K562 (cell line): ENCODE measurements at regions not wholly inside any gene's neighbourhood (a gene's known extent, or its start where the extent isn't known, plus 50 kb on each side); places are given as distances from the start of the nearest gene placed in this dataset.

Experiments used
- ATAC-seq: fragments of 200-7000 bp; cut with Tn5 transposase; 3 replicates; pipeline ENCODE4 v1.9.1; 2020; ENCODE audit warnings: moderate library complexity
- BruUV-seq: library from RNA; stranded (reverse); fragments of 400-500 nt; replicated peaks from 2 replicates; lab custom pipeline; 2021; lab: Mats Ljungman, UMichigan
- CTCF ChIA-PET: fragments of 300-600 bp; formaldehyde crosslinking; extraction: SDS; loops from one replicate; lab custom pipeline; 2021; ENCODE audit warnings: low intra/inter-chr PET ratio; lab: Yijun Ruan, JAX
- POLR2A ChIA-PET: fragments of 300-600, 350-650 bp; sonication (Branson Sonifier 250); formaldehyde crosslinking; extraction: SDS; loops from one replicate; lab custom pipeline; 2021; ENCODE audit warnings: antibody characterized with exemption, inconsistent platforms; lab: Yijun Ruan, JAX
- DNase-seq, 4 experiments: peaks; one replicate each; pipeline versions ENCODE4 v3.0.0 to v3.0.0-alpha.2; 2011 to 2018; ENCODE audit warnings: low spot score in 3 of 4, mixed read lengths in 3 of 4; ENCODE audit errors: extremely low read depth in 1 of 4
- FAIRE-seq: peaks from 2 replicates; lab custom pipeline; 2011; peaks lifted over from hg19 to GRCh38; lab: Jason Lieb, UNC
- H2AFZ ChIP-seq: 2 replicates; pipeline ENCODE4 v1.6.0; 2011; ENCODE audit warnings: low read depth, low read length, control low read depth, inconsistent platforms
- H3K27ac ChIP-seq: fragments of 200-600 bp; 3 replicates; pipeline ENCODE4 v1.8.0; 2011; ENCODE audit warnings: low read depth, mild to moderate bottlenecking, control low read depth, inconsistent platforms, low read length, moderate library complexity, mixed read lengths; ENCODE audit errors: extremely low read depth
- H3K27me3 ChIP-seq, 2 experiments: fragments of 300-600 bp in 1 of 2; 2 replicates in 1 of 2; 3 replicates in 1 of 2; pipeline versions ENCODE4 v1.6.0 to v1.8.0; 2011; ENCODE audit warnings: inconsistent platforms in 2 of 2, low read length in 2 of 2, mild to moderate bottlenecking in 1 of 2, mixed read lengths in 1 of 2, moderate library complexity in 1 of 2; ENCODE audit not compliant: control insufficient read depth in 2 of 2, insufficient read depth in 2 of 2
- H3K36me3 ChIP-seq: fragments of 300-600 bp; 3 replicates; pipeline ENCODE4 v1.8.0; 2011; ENCODE audit warnings: mild to moderate bottlenecking, low read length, inconsistent platforms; ENCODE audit not compliant: control insufficient read depth, insufficient read depth
- H3K4me1 ChIP-seq, 2 experiments: fragments of 200-600 bp in 1 of 2; replicated peaks in 1 of 2; 2 replicates in 1 of 2; 3 replicates in 1 of 2; pipeline versions ENCODE4 v1.5.1 to v1.8.0; 2011; ENCODE audit warnings: inconsistent platforms in 2 of 2, low read length in 2 of 2, mild to moderate bottlenecking in 1 of 2, mixed read lengths in 1 of 2, moderate library complexity in 1 of 2; ENCODE audit not compliant: control insufficient read depth in 2 of 2, insufficient read depth in 2 of 2
- H3K4me2 ChIP-seq: 2 replicates; pipeline ENCODE4 v1.6.1; 2011; ENCODE audit warnings: low read length, control low read depth, inconsistent platforms, mixed read lengths; ENCODE audit not compliant: insufficient read depth
- H3K4me3 ChIP-seq: fragments of 200-600 bp; sonication (generic), shearing (Covaris generic); 2 replicates; pipeline ENCODE4 v1.5.1; 2016; ENCODE audit warnings: control low read depth, inconsistent platforms
- H3K79me2 ChIP-seq: fragments of 200-600 bp; 3 replicates; pipeline ENCODE4 v1.8.0; 2011; ENCODE audit warnings: low read length, inconsistent platforms; ENCODE audit not compliant: control insufficient read depth, insufficient read depth
- H3K9ac ChIP-seq, 2 experiments: 2 replicates each; pipeline versions ENCODE4 v1.6.0 to v1.6.1; 2011; ENCODE audit warnings: low read depth in 2 of 2, low read length in 2 of 2, control low read depth in 1 of 2, inconsistent platforms in 1 of 2, mild to moderate bottlenecking in 1 of 2, mixed read lengths in 1 of 2; ENCODE audit not compliant: insufficient read depth in 1 of 2
- H3K9me1 ChIP-seq: one replicate; pipeline ENCODE4 v1.6.0; 2011; ENCODE audit warnings: inconsistent platforms, mild to moderate bottlenecking, low read length, moderate library complexity; ENCODE audit not compliant: control insufficient read depth, insufficient read depth
- H3K9me3 ChIP-seq: replicated peaks from 2 replicates; pipeline ENCODE4 v1.5.1; 2011; ENCODE audit warnings: low read depth, low read length, inconsistent platforms; ENCODE audit not compliant: control insufficient read depth, insufficient read depth
- H4K20me1 ChIP-seq: replicated peaks from 2 replicates; pipeline ENCODE4 v1.6.1; 2011; ENCODE audit warnings: low read length, inconsistent platforms, mixed read lengths; ENCODE audit not compliant: control insufficient read depth, insufficient read depth
- CTCF ChIP-seq, 3 experiments: IDR thresholded peaks in 2 of 3; conservative IDR thresholded peaks in 1 of 3; 2 replicates each; pipeline ENCODE4 v1.5.1; 2011 to 2012; ENCODE audit warnings: low read length in 3 of 3, mild to moderate bottlenecking in 3 of 3, control low read depth in 2 of 3, improper control_type of control experiment in 1 of 3, inconsistent platforms in 1 of 3, low read depth in 1 of 3, mixed read lengths in 1 of 3, moderate library complexity in 1 of 3; ENCODE audit not compliant: insufficient read depth in 2 of 3
- HMBOX1 ChIP-seq: sonication (generic); IDR thresholded peaks from 2 replicates; pipeline ENCODE4 v1.6.1; 2016
- LEF1 ChIP-seq: fragments of 450-650 bp; IDR thresholded peaks from 2 replicates; pipeline ENCODE4 v1.6.1; 2016; ENCODE audit warnings: mild to moderate bottlenecking
- RFX1 ChIP-seq: fragments of 450-650 bp; IDR thresholded peaks from 2 replicates; pipeline ENCODE4 v1.6.1; 2016; ENCODE audit warnings: mild to moderate bottlenecking, moderate library complexity
- ZNF124 ChIP-seq: sonication (generic); formaldehyde crosslinking; IDR thresholded peaks from 2 replicates; pipeline ENCODE4 v1.8.1; 2022; ENCODE audit warnings: missing genetic modification reagents
- ZNF165 ChIP-seq: fragments of 250-450 bp; sonication (Bioruptor Pico); IDR thresholded peaks from 2 replicates; pipeline ENCODE4 v1.4.0; 2020; ENCODE audit warnings: borderline replicate concordance
- ZNF586 ChIP-seq: fragments of 450-650 bp; formaldehyde crosslinking; conservative IDR thresholded peaks from 2 replicates; pipeline ENCODE4 v1.4.0; 2020; ENCODE audit warnings: mild to moderate bottlenecking, moderate library complexity
- WGBS: fragments of 100-300 bp; shearing (Covaris generic); methylation state at CpG from one replicate; pipeline ENCODE4 v1.1.6; 2016; ENCODE audit warnings: low coverage, mixed read lengths; ENCODE audit not compliant: insufficient coverage; ENCODE audit errors: missing lambda C conversion rate; 5-methylcytosine and 5-hydroxymethylcytosine counted together
- in situ Hi-C: fragments of 300-500 bp; cut with MboI; formaldehyde crosslinking; loops from 4 replicates; pipeline ENCODE4 v1.15.0; 2018; ENCODE audit warnings: inconsistent platforms, mixed read lengths
- intact Hi-C: fragments of 100-400 bp; cut with micrococcal nuclease; formaldehyde crosslinking; loops from 2 replicates; pipeline ENCODE4 v1.14.2; 2022

GRCh38 chr3:168325684-168326083 lies 230.0 kb upstream of the GOLIM4 start (continued):
- TF ChIP-seq ZNF165: no peak
- no peak for TF ChIP-seq RFX1
- TF ChIP-seq HMBOX1: no peak
- TF ChIP-seq ZNF586 (CRISPR knock-in tag): no peak
- no peak for TF ChIP-seq LEF1
- no peak for TF ChIP-seq CTCF (IDR thresholded peaks at IDR 0.05 in 2 of 3, conservative IDR thresholded peaks at IDR 0.05 in 1 of 3; ENCODE audit: insufficient read depth in 2 of 3, low read depth in 1 of 3, low read length in 3 of 3)
- TF ChIP-seq, all 486 proteins: peak for 0

GRCh38 chr3:168322941-168323340 lies 227.2 kb upstream of the GOLIM4 start:
- CTCF ChIA-PET: no interaction called here
- no peaks in the 10 kb centered on the region for H3K9me1 ChIP-seq
- no peaks in the 10 kb centered on the region for H3K36me3 ChIP-seq
- DNase-seq: no peak
- no TSS peak for BruUV-seq
- intact Hi-C loops: no loop called here
- POLR2A ChIA-PET: no interaction called here
- no peak overlapping the region for H2AFZ ChIP-seq
- 0% methylated on average over 4 of the region's 4 CpGs for WGBS
- H3K4me3 ChIP-seq: no peak overlapping the region
- no peaks in the 10 kb centered on the region; the same call in 1 of the 2 replicates for H3K9me3 ChIP-seq
- FAIRE-seq: no peak
- no peak for ATAC-seq
- no peaks in the 10 kb centered on the region for H3K4me1 ChIP-seq
- H3K27me3 ChIP-seq: no peaks in the 10 kb centered on the region
- no peak for TF ChIP-seq ZNF124
- TF ChIP-seq, all 486 proteins: peak for 0
- no peak overlapping the region for H3K4me2 ChIP-seq
- no peak overlapping the region for H3K27ac ChIP-seq
- H3K79me2 ChIP-seq: no peaks in the 10 kb centered on the region
- H4K20me1 ChIP-seq: no peaks in the 10 kb centered on the region
- H3K9ac ChIP-seq: no peak overlapping the region
- in situ Hi-C loops: no loop called here
